ACC112 (cell line): ENCODE measurements at regions not wholly inside any gene's neighbourhood (a gene's known extent, or its start where the extent isn't known, plus 50 kb on each side); places are given as distances from the start of the nearest gene placed in this dataset.

ENCODE experiments used
- H2AFZ ChIP-seq: fragments of 200-600 bp; sonication (generic); one replicate; pipeline ENCODE4 v1.6.0; 2017; ENCODE audit warnings: antibody characterized with exemption, low read length; ENCODE audit not compliant: unreplicated experiment
- H3K27ac ChIP-seq: fragments of 200-600 bp; sonication (generic); 2 replicates; pipeline ENCODE4 v1.5.1; 2014; ENCODE audit warnings: low read depth, mild to moderate bottlenecking, antibody characterized with exemption, low read length, moderate library complexity
- H3K27me3 ChIP-seq: fragments of 200-600 bp; sonication (generic); 2 replicates; pipeline ENCODE4 v1.6.1; 2014; ENCODE audit warnings: mild to moderate bottlenecking, antibody characterized with exemption, low read length, moderate library complexity, mixed read lengths; ENCODE audit not compliant: insufficient read depth
- H3K36me3 ChIP-seq: fragments of 200-600 bp; sonication (generic); 2 replicates; pipeline ENCODE4 v1.6.1; 2016; ENCODE audit warnings: mild to moderate bottlenecking, antibody characterized with exemption, low read length, moderate library complexity, mixed read lengths; ENCODE audit not compliant: insufficient read depth
- H3K4me1 ChIP-seq: fragments of 200-600 bp; sonication (generic); one replicate; pipeline ENCODE4 v1.6.1; 2016; ENCODE audit warnings: low read length, mixed read lengths; ENCODE audit not compliant: insufficient read depth, unreplicated experiment, control insufficient read depth
- H3K4me3 ChIP-seq: fragments of 200-600 bp; sonication (generic); 2 replicates; pipeline ENCODE4 v1.5.1; 2014; ENCODE audit warnings: mild to moderate bottlenecking, low read depth, low read length
- H3K79me2 ChIP-seq: fragments of 200-600 bp; sonication (generic); one replicate; pipeline ENCODE4 v1.6.0; 2016; ENCODE audit warnings: low read length; ENCODE audit not compliant: control insufficient read depth, unreplicated experiment, insufficient read depth

DNA sequence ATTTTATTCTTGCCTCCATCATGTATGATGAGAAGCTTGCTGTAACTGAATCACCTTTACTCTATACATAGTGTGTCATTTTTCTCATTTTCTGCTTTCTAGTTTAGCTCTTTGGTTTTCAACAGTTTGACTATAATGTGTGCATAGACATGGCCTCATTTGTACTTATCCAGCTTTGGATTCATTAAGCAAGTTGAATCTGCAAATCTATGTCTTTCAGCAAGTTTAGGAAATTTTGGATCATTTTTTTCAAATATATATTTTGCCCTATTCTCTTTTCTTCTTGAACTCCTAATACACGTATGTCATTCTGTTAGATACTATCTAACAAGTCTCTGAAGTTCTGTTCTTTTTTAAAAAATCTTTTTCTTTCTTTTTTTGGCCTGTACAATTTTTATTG, 57.8 kb downstream of the PRLHR start:
- no peaks in the 10 kb centered on the region for H3K36me3 ChIP-seq
- H3K4me3 ChIP-seq = no peak overlapping the region
- H3K27me3 ChIP-seq = peaks cover 54% of the 10 kb centered on the region
- H3K27ac ChIP-seq = no peak overlapping the region
- no peaks in the 10 kb centered on the region for H3K4me1 ChIP-seq
- H3K79me2 ChIP-seq = no peaks in the 10 kb centered on the region
- no peak overlapping the region for H2AFZ ChIP-seq

DNA sequence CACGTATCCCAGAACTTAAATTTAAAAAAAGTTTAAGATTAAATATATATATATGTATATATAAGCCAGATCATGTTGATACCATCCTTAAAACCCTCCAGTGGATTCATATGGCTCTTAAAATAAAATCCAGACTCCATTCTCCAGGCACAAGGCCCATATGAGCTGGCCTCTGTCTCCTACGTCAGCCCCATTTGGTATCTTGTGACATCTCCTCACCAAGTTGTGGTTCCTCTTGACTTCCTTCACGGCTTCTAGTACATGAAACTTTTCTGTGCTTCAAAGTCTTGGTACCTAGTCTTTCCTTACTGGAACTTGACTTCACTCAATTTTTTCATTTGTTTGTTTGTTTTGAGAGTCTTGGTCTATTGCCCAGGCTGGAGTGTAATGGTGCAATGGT, 61.3 kb downstream of the PRLHR start:
- Histone ChIP-seq H3K36me3 (no peaks in the 10 kb centered on the region), H3K27ac (no peak overlapping the region), H2AFZ (no peak overlapping the region), H3K4me1 (no peaks in the 10 kb centered on the region), H3K79me2 (no peaks in the 10 kb centered on the region), H3K27me3 (peaks cover 56% of the 10 kb centered on the region), H3K4me3 (no peak overlapping the region)

- H3K79me2 ChIP-seq = no peaks in the 10 kb centered on the region
- H3K4me1 ChIP-seq = no peaks in the 10 kb centered on the region
- H3K4me3 ChIP-seq = no peak overlapping the region
- peaks cover 35% of the 10 kb centered on the region for H3K27me3 ChIP-seq
- no peak overlapping the region for H3K27ac ChIP-seq
- H3K36me3 ChIP-seq = no peaks in the 10 kb centered on the region
- no peak overlapping the region for H2AFZ ChIP-seq
Measured at GRCh38 chr10:118531105-118531852, 64.2 kb downstream of the PRLHR start.

DNA sequence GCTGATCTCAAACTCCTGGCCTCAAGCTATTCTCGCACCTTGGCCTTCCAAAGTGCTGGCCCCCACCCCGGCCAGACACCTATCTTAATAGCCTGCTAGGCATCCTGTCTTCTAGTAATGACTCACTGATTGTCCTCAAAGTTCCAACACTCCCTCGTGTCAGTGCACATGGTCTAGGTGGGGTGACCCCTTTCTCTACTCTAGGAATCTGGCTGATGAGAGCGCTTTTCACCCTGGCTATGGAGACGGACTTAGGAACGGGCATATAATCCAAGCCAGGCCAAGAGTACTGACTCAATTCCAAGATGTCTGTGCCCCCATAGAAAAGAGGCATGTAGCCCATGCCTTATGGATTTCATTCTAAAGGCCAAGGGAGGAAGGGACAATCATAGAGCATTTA, 67.0 kb downstream of the PRLHR start:
- Histone ChIP-seq H3K27me3 (peaks cover 28% of the 10 kb centered on the region), H3K4me1 (peaks cover 1% of the 10 kb centered on the region), H2AFZ (no peak overlapping the region), H3K79me2 (no peaks in the 10 kb centered on the region), H3K27ac (no peak overlapping the region), H3K4me3 (no peak overlapping the region), H3K36me3 (no peaks in the 10 kb centered on the region)

- H3K36me3 ChIP-seq = no peaks in the 10 kb centered on the region
- no peak overlapping the region for H3K4me3 ChIP-seq
- H3K27me3 ChIP-seq = peaks cover under 1% of the 10 kb centered on the region; the same call in 1 of the 2 replicates
Measured at GRCh38 chr10:118523775-118524174, 71.7 kb downstream of the PRLHR start.

DNA sequence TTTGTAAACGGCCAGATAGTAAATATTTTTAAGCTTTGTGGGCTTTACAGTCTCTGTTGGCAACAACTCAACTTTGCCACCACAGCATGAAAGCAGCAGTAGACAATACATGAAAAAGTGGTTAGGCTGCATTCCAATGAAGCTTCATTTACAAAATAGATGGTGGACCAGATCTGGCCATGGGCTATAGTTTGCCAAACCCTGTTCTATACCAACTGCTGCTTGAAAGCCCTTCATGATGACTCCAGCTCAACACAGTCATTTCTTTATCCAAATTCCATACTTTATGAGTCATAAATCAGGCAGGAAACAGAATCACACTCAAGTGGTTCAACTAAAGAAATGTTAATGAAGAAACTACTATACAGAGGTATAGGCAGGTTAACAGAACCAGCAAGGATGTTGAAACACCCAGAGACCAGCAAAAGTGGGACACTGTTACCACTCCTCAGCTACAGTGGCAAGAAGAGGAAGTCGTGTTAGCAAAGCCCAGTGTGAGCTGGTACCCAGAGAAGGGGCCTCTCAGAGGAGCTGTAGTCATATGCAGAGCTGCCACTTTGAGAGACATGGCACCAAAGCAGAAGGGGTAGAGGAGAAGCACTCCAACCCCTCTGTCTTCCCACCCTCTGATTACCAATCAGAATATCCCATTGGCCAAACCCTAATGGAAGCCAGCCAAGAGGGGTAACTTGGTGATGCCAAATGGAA, 72.5 kb downstream of the PRLHR start:
- no peaks in the 10 kb centered on the region for H3K79me2 ChIP-seq
- no peaks in the 10 kb centered on the region for H3K36me3 ChIP-seq
- no peak overlapping the region for H2AFZ ChIP-seq
- H3K4me1 ChIP-seq = peaks cover 13% of the 10 kb centered on the region
- H3K27me3 ChIP-seq = peaks cover 7% of the 10 kb centered on the region; the same call in 1 of the 2 replicates
- H3K4me3 ChIP-seq = no peak overlapping the region
- no peak overlapping the region for H3K27ac ChIP-seq

More at GRCh38 chr10:118523775-118524174, 71.7 kb downstream of the PRLHR start:
- Histone ChIP-seq H3K79me2 (no peaks in the 10 kb centered on the region), H3K4me1 (peaks cover 13% of the 10 kb centered on the region), H3K27ac (no peak overlapping the region), H2AFZ (no peak overlapping the region)

GRCh38 chr10:118521415-118522117, 73.9 kb downstream of the PRLHR start:
- no peaks in the 10 kb centered on the region for H3K79me2 ChIP-seq
- no peak overlapping the region for H2AFZ ChIP-seq
- peaks cover 13% of the 10 kb centered on the region for H3K4me1 ChIP-seq
- H3K36me3 ChIP-seq = no peaks in the 10 kb centered on the region
- no peak overlapping the region for H3K27ac ChIP-seq
- peaks cover 10% of the 10 kb centered on the region; the same call in 1 of the 2 replicates for H3K27me3 ChIP-seq
- no peak overlapping the region for H3K4me3 ChIP-seq

GRCh38 chr10:118520116-118520742, 75.2 kb downstream of the PRLHR start:
- H3K79me2 ChIP-seq = no peaks in the 10 kb centered on the region
- H3K36me3 ChIP-seq = no peaks in the 10 kb centered on the region
- H3K27ac ChIP-seq = no peak overlapping the region
- H3K4me3 ChIP-seq = no peak overlapping the region
- H3K27me3 ChIP-seq = 0 out of 2 replicates have a peak, but pooled peaks cover 10% of the 10 kb centered on the region
- H2AFZ ChIP-seq = no peak overlapping the region
- peaks cover 13% of the 10 kb centered on the region for H3K4me1 ChIP-seq

- H3K4me3 ChIP-seq = no peak overlapping the region
- 0 out of 2 replicates have a peak, but pooled peaks cover 10% of the 10 kb centered on the region for H3K27me3 ChIP-seq
- peaks cover 9% of the 10 kb centered on the region for H3K4me1 ChIP-seq
- H3K27ac ChIP-seq = no peak overlapping the region
- no peaks in the 10 kb centered on the region for H3K79me2 ChIP-seq
- no peak overlapping the region for H2AFZ ChIP-seq
- H3K36me3 ChIP-seq = no peaks in the 10 kb centered on the region
Measured at GRCh38 chr10:118518095-118518494, 77.4 kb downstream of the PRLHR start.

GRCh38 chr10:118516716-118517115, 78.7 kb downstream of the PRLHR start:
- Histone ChIP-seq H3K4me1 (peaks cover 5% of the 10 kb centered on the region), H3K27me3 (0 out of 2 replicates have a peak, but pooled peaks cover 10% of the 10 kb centered on the region), H2AFZ (no peak overlapping the region), H3K4me3 (no peak overlapping the region), H3K79me2 (no peaks in the 10 kb centered on the region), H3K27ac (no peak overlapping the region), H3K36me3 (no peaks in the 10 kb centered on the region)
